MM.1S (cell line): ENCODE measurements at regions not wholly inside any gene's neighbourhood (a gene's known extent, or its start where the extent isn't known, plus 50 kb on each side); places are given as distances from the start of the nearest gene placed in this dataset.

Experiments used
- EZH2 ChIP-seq: fragments of 300-600 bp; sonication (generic); optimal IDR thresholded peaks from 2 replicates; pipeline ENCODE3; 2017; ENCODE audit warnings: low read depth, mild to moderate bottlenecking, antibody characterized with exemption, low read length, mixed read lengths
- TF ChIP-seq, protein P1 (sequence below): fragments of 300-600 bp; sonication (generic); IDR thresholded peaks from 2 replicates; pipeline ENCODE4 v1.5.1; 2016; ENCODE audit warnings: antibody characterized with exemption, low read length, mixed read lengths

DNA sequence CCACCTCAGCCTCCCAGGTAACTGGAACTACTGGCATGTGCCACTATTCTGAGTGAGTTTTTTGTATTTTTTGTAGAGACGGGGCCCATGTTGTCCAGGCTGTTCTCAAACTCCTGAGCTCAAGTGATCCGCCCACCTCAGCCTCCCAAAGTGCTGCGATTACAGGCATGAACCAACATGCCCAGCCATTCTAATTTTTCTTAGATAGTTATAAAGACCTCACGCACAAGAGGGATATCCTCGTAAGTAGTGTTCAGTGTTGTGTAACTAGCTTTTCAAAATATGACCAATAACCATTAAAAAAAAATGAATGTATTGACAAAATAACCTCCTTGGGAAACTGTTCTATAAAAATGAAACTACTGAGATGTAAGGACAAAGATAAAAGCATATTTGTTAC lies 90.5 kb upstream of the FERD3L start:
- TF ChIP-seq, protein P1, sequence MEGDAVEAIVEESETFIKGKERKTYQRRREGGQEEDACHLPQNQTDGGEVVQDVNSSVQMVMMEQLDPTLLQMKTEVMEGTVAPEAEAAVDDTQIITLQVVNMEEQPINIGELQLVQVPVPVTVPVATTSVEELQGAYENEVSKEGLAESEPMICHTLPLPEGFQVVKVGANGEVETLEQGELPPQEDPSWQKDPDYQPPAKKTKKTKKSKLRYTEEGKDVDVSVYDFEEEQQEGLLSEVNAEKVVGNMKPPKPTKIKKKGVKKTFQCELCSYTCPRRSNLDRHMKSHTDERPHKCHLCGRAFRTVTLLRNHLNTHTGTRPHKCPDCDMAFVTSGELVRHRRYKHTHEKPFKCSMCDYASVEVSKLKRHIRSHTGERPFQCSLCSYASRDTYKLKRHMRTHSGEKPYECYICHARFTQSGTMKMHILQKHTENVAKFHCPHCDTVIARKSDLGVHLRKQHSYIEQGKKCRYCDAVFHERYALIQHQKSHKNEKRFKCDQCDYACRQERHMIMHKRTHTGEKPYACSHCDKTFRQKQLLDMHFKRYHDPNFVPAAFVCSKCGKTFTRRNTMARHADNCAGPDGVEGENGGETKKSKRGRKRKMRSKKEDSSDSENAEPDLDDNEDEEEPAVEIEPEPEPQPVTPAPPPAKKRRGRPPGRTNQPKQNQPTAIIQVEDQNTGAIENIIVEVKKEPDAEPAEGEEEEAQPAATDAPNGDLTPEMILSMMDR, result no peak
- no peak for TF ChIP-seq EZH2
